Pancreas (tissue), 10 donors: ENCODE measurements at regions not wholly inside any gene's neighbourhood (a gene's known extent, or its start where the extent isn't known, plus 50 kb on each side); places are given as distances from the start of the nearest gene placed in this dataset.

ENCODE experiments used
- ATAC-seq, 4 donors: fragments of 200-7000 bp; cut with Tn5 transposase; one replicate each; pipeline versions ENCODE4 v1.8.0 to v1.9.1; 2020; ENCODE audit warnings: mild to moderate bottlenecking in 4 of 4, moderate library complexity in 4 of 4
- DNase-seq, 6 donors: peaks; one replicate each; pipeline ENCODE4 v3.0.0-alpha.2; 2020
- FAIRE-seq: peaks from 2 replicates; lab custom pipeline; 2012; peaks lifted over from hg19 to GRCh38; lab: Jason Lieb, UNC
- H3K27ac ChIP-seq, 4 donors: fragments of 200-600 bp; sonication (generic); 1 replicate in 3 of 4; 2 replicates in 1 of 4; pipeline versions ENCODE4 v1.5.0 to v1.8.0; 2020
- H3K27me3 ChIP-seq, 4 donors: fragments of 200-600 bp; one replicate each; pipeline ENCODE4 v1.8.0; 2021
- H3K36me3 ChIP-seq, 3 donors: fragments of 200-600 bp; sonication (generic) in 1 of 3; one replicate each; pipeline versions ENCODE4 v1.5.0 to v1.8.0; 2020 to 2021
- H3K4me1 ChIP-seq, 3 donors: fragments of 200-600 bp; one replicate each; pipeline ENCODE4 v1.8.0; 2021
- H3K4me3 ChIP-seq, 4 donors: fragments of 200-600 bp; sonication (generic) in 2 of 4; one replicate each; pipeline versions ENCODE4 v1.5.0 to v1.8.0; 2020 to 2021
- H3K9me3 ChIP-seq, 4 donors: fragments of 200-600 bp; one replicate each; pipeline ENCODE4 v1.8.0; 2021
- WGBS, 2 donors: extraction: QIAGEN DNeasy Blood & Tissue Kit; methylation state at CpG; one replicate each; pipeline ENCODE4 v1.1.7; 2013; 5-methylcytosine and 5-hydroxymethylcytosine counted together
- intact Hi-C, 3 donors: fragments of 100-400 bp; cut with DNase I; formaldehyde crosslinking; loops; one replicate each; pipeline versions ENCODE4 v1.11.1 to v1.14.2; 2022
- TF ChIP-seq, protein P1 (sequence below), 4 donors: fragments of 200-600 bp; sonication (generic) in 3 of 4; IDR thresholded peaks; one replicate each; pipeline versions ENCODE4 v1.5.0 to v1.8.0; 2021; ENCODE audit warnings: antibody characterized with exemption in 4 of 4
- donor health status: healthy with polysubstance abuse.
- donor health status: DM: no; HTN: no; CAD: no; lungs with moderate emphysema.
- donor health status: DM: no; HTN: no; CAD: no.
- donor health status: control.
- donor health status: control.
- donor health status: Bipolar disorder and iron deficiency.
- donor health status: DM: yes; HTN: yes; CAD: no.
- donor health status: DM: no; HTN: no; CAD: no.
- donor health status: DM: no; HTN: no; CAD: no.
- donor health status: DM: yes; HTN: yes; CAD: no.

GRCh38 chr10:63755441-63755840 lies 234.2 kb downstream of the REEP3 start:
- Histone ChIP-seq H3K36me3 (no peaks in the 10 kb centered on the region), H3K4me3 (no peak overlapping the region), H3K27me3 (no peaks in the 10 kb centered on the region), H3K9me3 (no peaks in the 10 kb centered on the region), H3K4me1 (no peaks in the 10 kb centered on the region), H3K27ac (no peak overlapping the region)
- no peak for ATAC-seq
- no peak for FAIRE-seq
- no peak for DNase-seq
- intact Hi-C loops: no loop called here
- 95 to 97% methylated on average over 2 of the region's 2 CpGs for WGBS, 2 donors
- TF ChIP-seq, protein P1, sequence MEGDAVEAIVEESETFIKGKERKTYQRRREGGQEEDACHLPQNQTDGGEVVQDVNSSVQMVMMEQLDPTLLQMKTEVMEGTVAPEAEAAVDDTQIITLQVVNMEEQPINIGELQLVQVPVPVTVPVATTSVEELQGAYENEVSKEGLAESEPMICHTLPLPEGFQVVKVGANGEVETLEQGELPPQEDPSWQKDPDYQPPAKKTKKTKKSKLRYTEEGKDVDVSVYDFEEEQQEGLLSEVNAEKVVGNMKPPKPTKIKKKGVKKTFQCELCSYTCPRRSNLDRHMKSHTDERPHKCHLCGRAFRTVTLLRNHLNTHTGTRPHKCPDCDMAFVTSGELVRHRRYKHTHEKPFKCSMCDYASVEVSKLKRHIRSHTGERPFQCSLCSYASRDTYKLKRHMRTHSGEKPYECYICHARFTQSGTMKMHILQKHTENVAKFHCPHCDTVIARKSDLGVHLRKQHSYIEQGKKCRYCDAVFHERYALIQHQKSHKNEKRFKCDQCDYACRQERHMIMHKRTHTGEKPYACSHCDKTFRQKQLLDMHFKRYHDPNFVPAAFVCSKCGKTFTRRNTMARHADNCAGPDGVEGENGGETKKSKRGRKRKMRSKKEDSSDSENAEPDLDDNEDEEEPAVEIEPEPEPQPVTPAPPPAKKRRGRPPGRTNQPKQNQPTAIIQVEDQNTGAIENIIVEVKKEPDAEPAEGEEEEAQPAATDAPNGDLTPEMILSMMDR (IDR thresholded peaks at IDR 0.05): no peak

DNA sequence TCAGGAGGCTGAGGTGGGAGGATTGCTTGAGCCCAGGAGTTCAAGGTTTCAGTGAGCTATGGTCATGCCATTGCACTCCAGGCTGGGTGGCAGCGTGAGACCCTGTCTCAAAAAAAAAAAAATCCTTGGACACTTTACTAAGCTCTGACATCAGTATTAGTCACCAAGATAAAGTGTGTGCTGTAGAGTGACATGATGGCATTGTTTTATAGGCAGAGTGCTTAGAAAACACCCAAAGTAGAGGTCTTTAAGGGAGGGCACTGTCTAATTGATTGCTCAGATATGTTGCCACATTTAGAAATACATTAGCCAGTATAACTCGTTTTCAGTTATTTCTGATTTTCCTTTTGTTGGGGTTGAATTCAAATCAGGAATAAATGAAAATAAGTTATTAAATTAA lies 235.9 kb downstream of the REEP3 start:
- FAIRE-seq (no peak), ATAC-seq (no peak), DNase-seq (no peak)
- 57 to 61% methylated on average over 2 of the region's 2 CpGs for WGBS, 2 donors
- TF ChIP-seq, protein P1 (IDR thresholded peaks at IDR 0.05): no peak
- Histone ChIP-seq H3K27me3 (no peaks in the 10 kb centered on the region), H3K9me3 (no peaks in the 10 kb centered on the region), H3K27ac (no peak overlapping the region), H3K36me3 (no peaks in the 10 kb centered on the region), H3K4me3 (no peak overlapping the region), H3K4me1 (no peaks in the 10 kb centered on the region)
- intact Hi-C loops: no loop called here

GRCh38 chr10:63758080-63758479 lies 236.9 kb downstream of the REEP3 start:
- Histone ChIP-seq H3K27me3 (no peaks in the 10 kb centered on the region), H3K36me3 (no peaks in the 10 kb centered on the region), H3K4me3 (no peak overlapping the region), H3K27ac (no peak overlapping the region), H3K4me1 (no peaks in the 10 kb centered on the region), H3K9me3 (no peaks in the 10 kb centered on the region)
- TF ChIP-seq, protein P1 (IDR thresholded peaks at IDR 0.05): no peak
- DNase-seq: no peak
- no peak for FAIRE-seq
- WGBS, 2 donors: 48 to 53% methylated on average over 1 of the region's 1 CpG
- intact Hi-C loops: no loop called here
- ATAC-seq: no peak

DNA sequence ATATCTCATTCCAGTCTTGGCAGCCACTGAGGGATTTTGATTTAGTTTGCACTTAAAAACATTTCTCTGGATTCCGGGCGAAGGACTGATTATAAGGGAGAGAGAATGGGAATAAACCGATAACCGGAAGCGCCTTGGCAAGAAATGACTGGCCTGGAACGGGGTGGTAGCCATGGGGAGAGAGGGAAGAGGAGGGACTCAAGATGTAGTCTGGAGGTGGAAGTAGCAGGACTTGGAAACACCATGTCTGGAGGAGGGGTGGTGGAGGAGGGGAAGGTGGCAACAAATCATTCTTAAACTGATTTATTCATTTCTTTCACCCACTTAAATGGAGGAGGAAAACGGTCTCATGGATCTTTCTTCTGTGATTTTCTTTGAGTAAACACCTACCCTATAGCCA lies 238.1 kb downstream of the REEP3 start:
- WGBS, 2 donors: 83 to 90% methylated on average over 7 of the region's 7 CpGs
- no peak for ATAC-seq
- Histone ChIP-seq H3K9me3 (no peaks in the 10 kb centered on the region), H3K4me1 (no peaks in the 10 kb centered on the region), H3K4me3 (no peak overlapping the region), H3K27ac (no peak overlapping the region), H3K27me3 (no peaks in the 10 kb centered on the region), H3K36me3 (no peaks in the 10 kb centered on the region)
- TF ChIP-seq, protein P1 (IDR thresholded peaks at IDR 0.05): no peak
- FAIRE-seq: no peak
- no peak for DNase-seq
- intact Hi-C loops: no loop called here

GRCh38 chr10:63760034-63760707 lies 239.0 kb downstream of the REEP3 start:
- Histone ChIP-seq H3K4me1 (no peaks in the 10 kb centered on the region), H3K9me3 (no peaks in the 10 kb centered on the region), H3K27me3 (no peaks in the 10 kb centered on the region), H3K27ac (no peak overlapping the region), H3K36me3 (no peaks in the 10 kb centered on the region), H3K4me3 (no peak overlapping the region)
- FAIRE-seq: no peak
- TF ChIP-seq, protein P1 (IDR thresholded peaks at IDR 0.05): no peak
- intact Hi-C loops: no loop called here
- 82 to 86% methylated on average over 5 of the region's 5 CpGs for WGBS, 2 donors
- no peak for DNase-seq
- ATAC-seq: no peak
